Suppressor macrophage treated with lipopolysaccharide for 4 hours (primary cell): ENCODE measurements at regions not wholly inside any gene's neighbourhood (a gene's known extent, or its start where the extent isn't known, plus 50 kb on each side); places are given as distances from the start of the nearest gene placed in this dataset.
"Not testable (repeated sequence)": the region's sequence is repeated elsewhere in the genome, so short reads cannot be mapped to it uniquely, and the experiment has no call there.

Source experiments
- DNase-seq: peaks from one replicate; pipeline ENCODE4 v3.0.0-alpha.2; 2020

- no peak for DNase-seq
These were observed 577.8 kb downstream of the ETNK1 start for GRCh38 chr12:23202728-23203127.

DNA sequence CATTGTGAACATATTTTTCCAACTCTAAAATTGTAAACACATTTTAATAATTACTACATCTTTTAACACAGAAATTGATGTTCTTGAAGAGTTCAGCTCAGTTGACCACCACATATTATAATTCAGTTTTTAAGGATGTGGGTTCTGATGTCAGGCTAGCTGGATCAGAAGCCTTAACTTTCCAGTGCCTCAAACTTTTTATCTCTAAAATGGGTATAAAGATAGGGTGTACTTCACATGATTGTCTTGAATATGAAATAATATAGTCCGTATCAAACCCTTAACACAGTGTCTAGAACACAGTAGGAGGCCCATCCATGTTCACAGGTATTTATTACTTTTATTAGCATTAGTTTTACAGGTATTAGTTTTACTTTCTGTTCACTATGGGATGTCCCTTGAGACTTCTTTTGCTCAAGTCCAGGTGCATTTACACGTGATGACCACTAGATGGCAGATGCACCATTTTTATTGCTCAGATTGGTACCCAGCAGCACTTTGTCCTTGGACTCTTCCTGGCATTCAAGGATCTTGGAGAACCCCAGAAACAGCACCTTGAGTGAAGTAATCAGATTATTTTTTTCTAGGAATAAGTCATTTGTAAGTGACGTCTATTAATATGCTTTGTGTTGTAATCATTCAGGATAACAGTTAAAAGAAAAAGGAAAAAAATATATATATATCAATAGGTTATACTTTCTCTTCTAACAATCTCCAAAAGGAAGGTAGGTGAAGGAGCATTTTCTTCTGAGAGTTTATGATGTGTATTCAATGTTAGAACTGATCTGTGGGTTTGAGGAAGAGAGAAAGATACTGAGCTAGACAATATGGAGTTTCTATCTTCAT lies 580.2 kb downstream of the ETNK1 start:
- peak; percentile 63 for DNase-seq

DNA sequence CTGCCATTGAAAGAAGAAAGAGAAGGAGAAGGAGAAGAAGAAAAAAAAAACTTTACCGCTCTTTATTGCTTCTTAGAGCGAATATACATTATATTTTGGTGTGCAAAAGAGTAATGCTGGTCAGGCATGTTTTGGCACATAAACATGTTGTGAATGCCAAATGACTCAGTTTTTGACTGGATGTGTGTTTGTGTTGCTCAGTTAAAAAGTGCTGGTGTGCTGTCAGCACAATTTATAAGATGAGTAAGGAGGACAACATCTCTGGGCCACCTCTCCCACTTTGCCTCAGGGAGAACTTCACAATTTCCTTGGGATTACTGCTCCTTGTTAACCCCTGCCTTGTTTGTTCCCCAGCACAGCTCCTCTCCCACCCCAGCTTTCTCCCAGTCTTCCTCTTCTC lies 584.8 kb downstream of the ETNK1 start:
- no peak for DNase-seq

DNA sequence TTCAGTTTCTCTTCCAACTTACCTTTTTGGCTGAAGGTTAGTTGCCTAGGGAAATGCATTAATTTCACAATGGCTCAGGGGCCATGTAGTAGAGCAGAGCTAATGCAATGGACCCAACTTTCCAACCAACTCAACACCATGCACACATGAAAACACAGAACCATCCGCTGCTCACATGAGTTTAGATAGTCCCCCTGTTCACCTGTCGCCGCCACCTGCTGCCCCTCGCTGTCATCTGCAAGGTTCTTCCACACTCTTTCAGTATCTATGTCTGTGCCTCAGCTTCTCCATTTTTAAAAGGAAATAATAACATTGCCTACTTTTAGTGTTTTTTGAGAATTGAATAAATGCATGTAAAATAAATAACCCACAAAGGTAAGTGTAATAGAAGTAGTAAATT lies 585.6 kb downstream of the ETNK1 start:
- no peak for DNase-seq

DNA sequence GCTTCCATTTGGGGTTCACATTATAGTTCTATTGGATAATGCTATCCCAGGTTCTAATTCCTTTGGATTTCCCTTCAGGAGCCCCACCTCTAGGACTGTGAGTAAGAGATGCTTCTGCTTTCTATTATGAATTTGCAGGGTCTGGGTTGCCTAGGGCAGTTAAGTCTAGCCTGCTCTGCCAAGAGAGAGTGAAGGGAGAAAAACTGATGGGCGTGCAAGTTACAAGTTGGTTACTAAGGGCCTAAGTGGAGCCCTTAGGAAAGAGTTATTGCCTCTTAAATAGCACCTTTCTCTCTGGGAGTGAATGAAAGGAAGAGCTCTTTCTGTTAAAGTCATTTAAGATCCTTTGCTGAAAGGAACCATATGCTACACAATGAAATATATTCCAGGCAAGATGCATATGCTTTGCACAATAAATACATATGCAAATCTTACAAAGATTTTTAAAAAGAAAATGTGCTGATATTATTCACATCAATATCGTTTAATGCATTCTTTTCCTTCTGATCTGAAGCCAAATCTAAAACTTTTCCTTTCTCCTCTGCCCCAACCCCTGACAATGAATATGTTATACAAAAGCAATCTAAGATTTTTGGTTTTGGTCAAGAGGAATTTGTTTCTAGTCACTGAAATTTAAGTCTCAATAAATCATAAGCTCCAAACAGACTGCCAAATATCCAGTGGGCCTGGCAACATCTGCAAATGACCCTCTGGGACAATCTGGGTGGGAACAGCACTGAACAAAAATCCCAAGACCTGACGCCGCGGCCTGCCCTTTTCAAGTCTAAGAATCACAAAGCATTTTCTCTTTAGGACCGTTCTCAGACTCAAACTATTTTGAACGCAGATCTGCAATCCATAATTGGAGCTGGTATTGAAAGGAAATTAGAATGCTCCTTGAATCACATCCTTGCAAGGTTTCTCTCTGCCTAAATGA lies 586.7 kb downstream of the ETNK1 start:
- DNase-seq: no peak

GRCh38 chr12:23217158-23217557 lies 592.2 kb downstream of the ETNK1 start:
- DNase-seq: no peak

GRCh38 chr12:23217667-23218066 lies 592.7 kb downstream of the ETNK1 start:
- DNase-seq: no peak

DNA sequence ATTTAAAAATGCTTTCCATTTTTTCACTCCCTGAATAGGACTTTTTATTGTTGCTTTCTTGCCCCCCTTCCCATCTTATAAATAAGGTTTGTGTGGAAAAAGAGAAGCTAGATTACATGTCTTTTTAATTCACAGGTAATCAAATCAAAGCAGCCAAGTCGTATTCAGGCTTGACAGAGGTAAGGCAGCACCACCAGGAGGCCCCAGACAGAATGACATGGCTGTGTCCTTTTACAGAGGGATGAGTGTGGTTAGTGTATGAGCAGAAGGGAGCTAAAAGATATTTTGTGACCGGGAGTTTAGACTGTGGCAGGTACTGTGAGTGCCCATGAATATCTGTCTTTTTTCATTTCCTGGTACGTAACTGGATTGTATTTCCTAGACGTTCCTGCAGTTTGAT lies 596.1 kb downstream of the ETNK1 start:
- DNase-seq: no peak

DNA sequence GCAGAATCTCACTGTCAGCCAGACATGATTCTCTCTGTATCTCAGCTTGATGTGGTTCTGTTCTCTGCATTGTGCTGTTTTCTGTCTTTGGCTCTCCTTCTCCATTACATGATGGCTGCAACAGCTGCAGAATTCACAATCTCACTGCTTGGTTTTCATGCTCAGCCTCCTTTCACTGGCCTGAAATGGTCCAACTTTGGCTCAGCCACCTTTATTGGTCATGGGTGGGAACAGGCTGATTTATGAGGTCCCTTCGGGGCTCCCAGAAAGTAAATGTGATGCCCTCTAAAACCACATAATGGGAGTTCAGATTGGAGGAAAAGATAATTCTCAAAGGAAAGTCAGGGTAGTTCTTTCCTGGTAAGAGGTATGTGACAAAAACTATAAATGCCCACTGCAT lies 597.0 kb downstream of the ETNK1 start:
- DNase-seq: no peak

DNA sequence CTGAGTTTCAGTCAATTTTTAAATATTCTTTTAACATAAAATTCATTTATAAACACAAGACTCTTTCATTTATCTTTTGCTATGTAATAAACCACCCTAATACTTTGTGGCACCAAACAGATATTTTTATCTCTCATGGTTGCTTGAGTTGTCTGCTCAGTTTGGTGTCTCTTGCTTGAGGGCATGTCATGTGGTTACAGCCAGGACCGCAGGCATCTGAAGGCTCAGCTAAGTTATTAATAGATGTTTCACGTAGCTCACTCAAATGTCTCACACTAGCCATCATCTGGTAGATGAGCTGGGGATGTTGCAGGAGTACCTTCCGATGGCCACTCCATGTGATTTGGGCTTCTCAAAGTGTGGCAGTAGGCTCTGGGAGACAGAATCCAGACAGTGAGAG lies 597.8 kb downstream of the ETNK1 start:
- no peak for DNase-seq

- DNase-seq: no peak
These were observed 603.1 kb downstream of the ETNK1 start for GRCh38 chr12:23228101-23228500.

DNA sequence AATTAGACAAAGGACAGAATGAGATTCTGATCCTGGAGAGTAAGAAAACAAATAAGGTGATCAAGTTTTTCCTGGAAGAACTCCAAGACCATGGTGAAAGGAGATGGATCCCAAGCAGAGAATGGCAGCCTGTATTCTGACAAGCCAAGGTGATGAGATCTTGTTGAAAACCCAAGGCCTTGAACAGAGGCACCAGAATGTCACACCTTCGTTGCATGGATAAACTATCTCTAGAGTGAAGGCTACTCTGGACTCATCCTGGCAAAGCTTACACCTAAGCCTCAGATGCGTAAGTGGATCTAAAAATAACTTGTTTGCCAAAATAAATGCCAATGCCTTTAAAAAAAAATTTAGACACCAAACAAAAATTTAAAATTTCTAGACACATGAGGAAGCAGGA lies 605.9 kb downstream of the ETNK1 start:
- DNase-seq: no peak

GRCh38 chr12:23236066-23236780 lies 611.3 kb downstream of the ETNK1 start:
- DNase-seq: no peak

GRCh38 chr12:23236811-23237210 lies 611.8 kb downstream of the ETNK1 start:
- DNase-seq: no peak

DNA sequence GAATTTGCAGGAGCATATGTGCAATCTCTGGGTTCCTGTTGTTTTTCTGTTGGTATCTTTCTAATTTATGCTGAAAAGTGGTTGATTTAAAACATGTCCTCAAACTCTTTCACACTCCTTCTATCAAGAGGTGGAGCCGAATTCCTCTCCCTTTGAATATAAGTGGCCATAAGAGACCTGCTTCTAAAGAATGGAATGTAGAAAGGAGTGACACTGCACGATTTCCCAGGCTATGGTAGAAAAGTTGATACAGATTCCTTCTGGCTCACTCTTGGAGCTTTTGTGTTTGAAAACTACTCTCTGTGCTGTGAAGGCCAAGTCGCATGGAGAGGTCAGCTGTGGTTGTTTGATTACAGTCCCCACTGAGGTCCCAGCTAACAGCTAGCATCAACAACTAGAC lies 613.2 kb downstream of the ETNK1 start:
- DNase-seq: no peak

- no peak for DNase-seq
These were observed 614.0 kb downstream of the ETNK1 start for GRCh38 chr12:23238957-23239356.

GRCh38 chr12:23245186-23245585 lies 620.2 kb downstream of the ETNK1 start:
- no peak for DNase-seq

- DNase-seq: no peak
These were observed 628.2 kb downstream of the ETNK1 start for GRCh38 chr12:23253191-23253590.

DNA sequence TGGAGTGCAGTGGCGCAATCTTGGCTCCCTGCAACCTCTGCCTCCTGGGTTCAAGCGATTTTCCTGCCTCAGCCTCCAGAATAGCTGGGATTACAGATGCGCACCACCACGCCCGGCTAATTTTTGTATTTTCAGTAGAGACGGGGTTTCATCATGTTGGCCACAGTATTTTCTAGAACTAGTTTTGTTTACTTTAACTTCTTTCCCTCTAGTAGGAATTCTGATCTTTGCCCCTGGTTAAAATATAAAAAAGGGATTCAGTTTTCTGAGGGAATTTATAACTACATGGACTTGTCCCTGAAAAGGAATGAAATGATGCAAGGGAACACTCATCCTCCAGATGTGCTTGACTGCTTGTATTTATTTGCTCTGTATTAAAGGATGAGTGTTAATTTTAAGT lies 628.9 kb downstream of the ETNK1 start:
- DNase-seq: not testable (repeated sequence)

GRCh38 chr12:23259558-23259957 lies 634.6 kb downstream of the ETNK1 start:
- DNase-seq: no peak

DNA sequence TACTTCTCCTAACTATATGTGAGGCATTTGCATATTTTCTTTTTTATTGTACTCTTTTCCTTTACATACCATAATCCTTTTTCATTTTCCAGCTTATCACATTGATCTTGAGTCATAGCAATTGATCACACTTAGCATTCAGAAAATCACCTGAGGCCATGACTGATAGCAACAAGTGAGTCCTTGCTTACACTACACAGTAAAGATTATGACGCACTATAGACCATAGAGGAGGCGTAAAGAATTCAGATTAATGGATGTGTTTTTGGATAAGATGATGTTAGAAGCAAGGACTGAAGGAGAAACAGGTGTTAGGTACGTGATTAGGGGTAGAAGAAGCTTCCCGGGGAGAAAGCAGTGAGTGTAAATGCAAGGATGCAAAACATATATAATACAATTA lies 637.7 kb downstream of the ETNK1 start:
- DNase-seq: no peak

- no peak for DNase-seq
These were observed 652.9 kb downstream of the ETNK1 start for GRCh38 chr12:23277831-23278230.

- DNase-seq: no peak
These were observed 656.3 kb downstream of the ETNK1 start for GRCh38 chr12:23281295-23281694.
